H1 (cell line): ENCODE measurements at regions not wholly inside any gene's neighbourhood (a gene's known extent, or its start where the extent isn't known, plus 50 kb on each side); places are given as distances from the start of the nearest gene placed in this dataset.

Experiments
- CTCF ChIA-PET: fragments of 300-600 bp; sonication (Branson Sonifier 250); formaldehyde crosslinking; loops from one replicate; lab custom pipeline; 2021; ENCODE audit not compliant: partially characterized antibody; lab: Charles Lee
- POLR2A ChIA-PET: fragments of 300-600 bp; sonication (Branson Sonifier 250); formaldehyde crosslinking; loops from one replicate; lab custom pipeline; 2021; ENCODE audit warnings: inconsistent platforms; ENCODE audit not compliant: partially characterized antibody; lab: Charles Lee
- DNase-seq, 2 experiments: peaks; one replicate each; pipeline versions ENCODE4 v3.0.0 to v3.0.0-alpha.2; 2010 to 2022; ENCODE audit warnings: low spot score in 2 of 2, low read depth in 1 of 2, mixed read lengths in 1 of 2
- FAIRE-seq: peaks from 2 replicates; lab custom pipeline; 2011; peaks lifted over from hg19 to GRCh38; lab: Jason Lieb, UNC
- H2AFZ ChIP-seq: 2 replicates; pipeline ENCODE4 v1.8.1; 2012; ENCODE audit warnings: low read length, inconsistent platforms
- H2AK5ac ChIP-seq: 2 replicates; pipeline ENCODE4 v1.6.1; 2013; ENCODE audit warnings: low read depth, low read length
- H2BK120ac ChIP-seq: replicated peaks from 2 replicates; pipeline ENCODE3; 2013; ENCODE audit warnings: low read depth, low read length, inconsistent platforms
- H2BK12ac ChIP-seq: 2 replicates; pipeline ENCODE4 v1.6.1; 2013; ENCODE audit warnings: low read depth, low read length
- H2BK15ac ChIP-seq: 2 replicates; pipeline ENCODE4 v1.6.1; 2013; ENCODE audit warnings: low read length
- H2BK20ac ChIP-seq: 2 replicates; pipeline ENCODE4 v1.6.1; 2013; ENCODE audit warnings: low read length
- H2BK5ac ChIP-seq: 2 replicates; pipeline ENCODE4 v1.6.1; 2013; ENCODE audit warnings: low read depth, low read length
- H3K14ac ChIP-seq: 2 replicates; pipeline ENCODE4 v1.6.1; 2013; ENCODE audit warnings: inconsistent platforms; ENCODE audit not compliant: insufficient read length
- H3K18ac ChIP-seq: 2 replicates; pipeline ENCODE4 v1.6.1; 2013; ENCODE audit warnings: low read length; ENCODE audit errors: extremely low read depth
- H3K23ac ChIP-seq: 2 replicates; pipeline ENCODE4 v1.6.1; 2013; ENCODE audit warnings: inconsistent platforms; ENCODE audit not compliant: insufficient read length
- H3K23me2 ChIP-seq: 2 replicates; pipeline ENCODE4 v1.6.1; 2013; ENCODE audit warnings: low read depth, low read length
- H3K27ac ChIP-seq: 2 replicates; pipeline ENCODE4 v1.6.1; 2011; ENCODE audit warnings: low read depth, low read length, inconsistent platforms
- H3K27me3 ChIP-seq, 4 experiments: replicated peaks in 1 of 4; 1 replicate in 1 of 4; 2 replicates in 3 of 4; pipeline versions ENCODE4 v1.6.1 to v1.8.1; 2011 to 2013; ENCODE audit warnings: low read length in 3 of 4, mild to moderate bottlenecking in 3 of 4, inconsistent platforms in 2 of 4, mixed read lengths in 2 of 4, moderate library complexity in 1 of 4; ENCODE audit not compliant: control insufficient read depth in 3 of 4, insufficient read depth in 3 of 4; ENCODE audit errors: extremely low read depth in 1 of 4
- H3K36me3 ChIP-seq, 4 experiments: 2 replicates each; pipeline versions ENCODE4 v1.6.1 to v1.8.1; 2011 to 2013; ENCODE audit warnings: mild to moderate bottlenecking in 4 of 4, low read length in 3 of 4, moderate library complexity in 2 of 4, control low read depth in 1 of 4, inconsistent platforms in 1 of 4; ENCODE audit not compliant: insufficient read depth in 4 of 4, control insufficient read depth in 2 of 4
- H3K4ac ChIP-seq: replicated peaks from 2 replicates; pipeline ENCODE3; 2013; ENCODE audit warnings: low read length, low read depth, mixed read lengths, inconsistent platforms; ENCODE audit not compliant: insufficient read length
- H3K4me1 ChIP-seq, 4 experiments: replicated peaks in 1 of 4; 1 replicate in 1 of 4; 2 replicates in 3 of 4; pipeline versions ENCODE4 v1.6.1 to v1.8.1; 2011 to 2013; ENCODE audit warnings: low read length in 3 of 4, inconsistent platforms in 2 of 4, mixed read lengths in 1 of 4; ENCODE audit not compliant: insufficient read depth in 4 of 4, control insufficient read depth in 3 of 4
- H3K4me2 ChIP-seq, 2 experiments: 2 replicates each; pipeline versions ENCODE4 v1.6.1 to v1.8.1; 2011 to 2013; ENCODE audit warnings: low read depth in 2 of 2, low read length in 2 of 2, control low read depth in 1 of 2, inconsistent platforms in 1 of 2, mild to moderate bottlenecking in 1 of 2; ENCODE audit not compliant: insufficient read depth in 1 of 2
- H3K4me3 ChIP-seq, 4 experiments: fragments of 200-600, 300-600 bp in 1 of 4; sonication (generic), shearing (Covaris generic), sonication (Bioruptor Twin) in 1 of 4; 2 replicates each; pipeline versions ENCODE4 v1.5.1 to v1.8.1; 2011 to 2016; ENCODE audit warnings: low read length in 4 of 4, low read depth in 3 of 4, control low read depth in 2 of 4, inconsistent platforms in 2 of 4, mild to moderate bottlenecking in 2 of 4, mixed read lengths in 1 of 4, moderate library complexity in 1 of 4; ENCODE audit not compliant: insufficient read depth in 2 of 4; ENCODE audit errors: extremely low read depth in 1 of 4
- H3K56ac ChIP-seq: replicated peaks from 2 replicates; pipeline ENCODE3; 2013; ENCODE audit warnings: low read depth, mild to moderate bottlenecking, mixed read lengths, low read length, inconsistent platforms; ENCODE audit not compliant: insufficient read length
- H3K79me1 ChIP-seq: 2 replicates; pipeline ENCODE4 v1.6.1; 2013; ENCODE audit warnings: low read depth, low read length, control low read depth
- H3K79me2 ChIP-seq, 2 experiments: 2 replicates each; pipeline versions ENCODE4 v1.6.1 to v1.8.1; 2012 to 2013; ENCODE audit warnings: low read length in 2 of 2, mild to moderate bottlenecking in 2 of 2, inconsistent platforms in 1 of 2; ENCODE audit not compliant: insufficient read depth in 2 of 2, control insufficient read depth in 1 of 2
- H3K9ac ChIP-seq, 4 experiments: replicated peaks in 1 of 4; 1 replicate in 1 of 4; 2 replicates in 3 of 4; pipeline versions ENCODE4 v1.6.1 to v1.8.1; 2011 to 2013; ENCODE audit warnings: low read depth in 3 of 4, low read length in 3 of 4, control low read depth in 2 of 4, mild to moderate bottlenecking in 2 of 4, moderate library complexity in 2 of 4, inconsistent platforms in 1 of 4; ENCODE audit errors: extremely low read depth in 1 of 4
- H3K9me3 ChIP-seq, 2 experiments: 2 replicates each; pipeline versions ENCODE4 v1.6.1 to v1.8.1; 2012 to 2013; ENCODE audit warnings: mild to moderate bottlenecking in 2 of 2, moderate library complexity in 2 of 2, control low read depth in 1 of 2, inconsistent platforms in 1 of 2, low read depth in 1 of 2, low read length in 1 of 2, mixed read lengths in 1 of 2; ENCODE audit not compliant: insufficient read depth in 2 of 2
- H4K20me1 ChIP-seq, 2 experiments: replicated peaks in 1 of 2; 2 replicates each; pipeline versions ENCODE3 to v1.8.1; 2011 to 2013; ENCODE audit warnings: inconsistent platforms in 2 of 2, low read length in 2 of 2, mild to moderate bottlenecking in 1 of 2; ENCODE audit not compliant: insufficient read depth in 2 of 2, control insufficient read depth in 1 of 2
- H4K5ac ChIP-seq: 2 replicates; pipeline ENCODE4 v1.6.1; 2013; ENCODE audit warnings: low read length, low read depth, mixed read lengths, inconsistent platforms; ENCODE audit not compliant: insufficient read length
- H4K8ac ChIP-seq: 2 replicates; pipeline ENCODE4 v1.8.0; 2013; ENCODE audit warnings: mild to moderate bottlenecking, moderate library complexity, low read length, inconsistent platforms; ENCODE audit not compliant: insufficient read depth; ENCODE audit errors: extremely low read depth
- H4K91ac ChIP-seq: replicated peaks from 2 replicates; pipeline ENCODE3; 2013; ENCODE audit warnings: low read length, mixed read lengths, inconsistent platforms; ENCODE audit not compliant: insufficient read length
- WGBS, 2 experiments: shearing (Covaris generic) in 1 of 2; methylation state at CpG; one replicate each; pipeline versions ENCODE4 v1.1.6 to v1.1.7; 2013 to 2015; ENCODE audit warnings: low lambda C conversion rate in 2 of 2, mixed read lengths in 2 of 2, inconsistent platforms in 1 of 2, low coverage in 1 of 2, missing lambda C conversion rate in 1 of 2; ENCODE audit not compliant: insufficient replicate concordance in 2 of 2, insufficient coverage in 1 of 2, insufficient read length in 1 of 2; ENCODE audit errors: extremely low coverage in 1 of 2, missing lambda C conversion rate in 1 of 2; 5-methylcytosine and 5-hydroxymethylcytosine counted together
- TF ChIP-seq, protein P1 (sequence below): IDR thresholded peaks from 2 replicates; pipeline ENCODE4 v1.6.1; 2011; ENCODE audit warnings: low read length, improper control_type of control experiment

DNA sequence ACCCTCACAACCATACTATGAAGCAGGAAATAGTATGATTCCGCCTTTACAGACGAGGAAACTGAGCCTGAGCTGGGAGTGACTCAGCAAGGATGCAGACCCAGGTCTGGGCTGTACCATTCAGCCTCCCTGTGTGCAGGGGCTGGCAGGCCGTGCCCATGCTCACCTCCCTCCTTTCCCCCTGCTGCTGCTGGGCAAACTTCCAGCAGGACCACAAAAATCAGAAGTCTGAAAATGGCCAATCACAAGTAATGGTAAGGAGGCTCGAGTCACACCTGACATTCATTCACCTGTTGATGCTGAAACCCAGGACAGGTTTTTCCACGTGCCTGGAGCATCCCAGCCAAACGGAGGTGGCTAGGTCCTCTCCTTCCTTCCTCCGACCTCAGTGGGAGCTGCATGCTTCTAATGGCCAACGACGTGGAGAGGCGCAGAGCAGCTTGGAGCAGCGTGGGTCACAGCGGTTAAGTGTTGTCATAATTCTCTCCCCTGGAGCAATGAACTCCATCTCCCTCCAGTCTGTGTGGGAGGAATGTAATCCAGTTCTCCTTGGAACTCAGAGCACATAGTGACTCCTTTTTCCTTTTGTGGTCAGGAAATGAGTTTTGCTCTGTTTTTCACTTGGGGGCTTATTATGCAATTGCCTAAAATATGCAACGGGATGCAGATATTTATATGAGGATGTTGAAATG lies 371.7 kb downstream of the BCOR start:
- Histone ChIP-seq H2AFZ (no peak overlapping the region), H4K5ac (no peak overlapping the region)
- TF ChIP-seq, protein P1, sequence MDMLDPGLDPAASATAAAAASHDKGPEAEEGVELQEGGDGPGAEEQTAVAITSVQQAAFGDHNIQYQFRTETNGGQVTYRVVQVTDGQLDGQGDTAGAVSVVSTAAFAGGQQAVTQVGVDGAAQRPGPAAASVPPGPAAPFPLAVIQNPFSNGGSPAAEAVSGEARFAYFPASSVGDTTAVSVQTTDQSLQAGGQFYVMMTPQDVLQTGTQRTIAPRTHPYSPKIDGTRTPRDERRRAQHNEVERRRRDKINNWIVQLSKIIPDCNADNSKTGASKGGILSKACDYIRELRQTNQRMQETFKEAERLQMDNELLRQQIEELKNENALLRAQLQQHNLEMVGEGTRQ, result no peak
- TF ChIP-seq, all 59 proteins: peak for 0
- Histone ChIP-seq H3K18ac (no peak overlapping the region), H3K79me1 (no peaks in the 10 kb centered on the region), H3K27me3 (no peaks in the 10 kb centered on the region), H3K14ac (no peak overlapping the region), H2BK12ac (no peak overlapping the region), H3K4me1 (peaks cover 0 to 8% (median 6%) of the 10 kb centered on the region in 4 experiments; a peak in 4 of 7 replicates), H2BK120ac (no peak overlapping the region), H3K23ac (no peak overlapping the region), H2BK5ac (no peak overlapping the region), H3K4me2 (no peak overlapping the region), H4K20me1 (no peaks in the 10 kb centered on the region), H3K36me3 (no peaks in the 10 kb centered on the region), H3K9ac (no peak overlapping the region), H3K79me2 (no peaks in the 10 kb centered on the region), H4K91ac (peak overlapping the region; percentile 40), H2BK20ac (no peak overlapping the region), H3K9me3 (no peaks in the 10 kb centered on the region), H2BK15ac (no peak overlapping the region), H3K4ac (no peak overlapping the region), H4K8ac (no peak overlapping the region), H3K4me3 (no peak overlapping the region), H3K23me2 (no peaks in the 10 kb centered on the region), H3K27ac (no peak overlapping the region), H2AK5ac (no peak overlapping the region), H3K56ac (no peak overlapping the region)
- DNase-seq (no peak), FAIRE-seq (no peak)
- 83% methylated on average over 12 of the region's 13 CpGs; no CpG with 5 or more reads in 1 of the 2 experiments for WGBS, 2 experiments
- ChIA-PET POLR2A (no interaction called here), CTCF (no interaction called here)
